ENCODE measurements at regions not wholly inside any gene's neighbourhood (a gene's known extent, or its start where the extent isn't known, plus 50 kb on each side); places are given as distances from the start of the nearest gene placed in this dataset.

GRCh38 chr6:2471472-2471871, 226.1 kb upstream of the GMDS start:
- ATAC-seq (no peak), DNase-seq (no peak)
- peaks cover 0 to 9% of the 10 kb centered on the region in 2 donors for H3K27me3 ChIP-seq
- intact Hi-C loops (cut with DNase I): no loop called here
- no peak overlapping the region for H3K4me3 ChIP-seq
- TF ChIP-seq CTCF (IDR thresholded peaks at IDR 0.05): no peak
- H3K9me3 ChIP-seq: no peaks in the 10 kb centered on the region
- no peaks in the 10 kb centered on the region for H3K36me3 ChIP-seq
- no peaks in the 10 kb centered on the region for H3K4me1 ChIP-seq
- H3K27ac ChIP-seq: no peak overlapping the region

- TF ChIP-seq CTCF (IDR thresholded peaks at IDR 0.05): no peak
- Histone ChIP-seq H3K9me3 (no peaks in the 10 kb centered on the region), H3K27me3 (peaks cover 0 to 11% of the 10 kb centered on the region in 2 donors), H3K36me3 (no peaks in the 10 kb centered on the region), H3K27ac (no peak overlapping the region), H3K4me1 (no peaks in the 10 kb centered on the region), H3K4me3 (no peak overlapping the region)
- DNase-seq: no peak
- ATAC-seq: no peak
- intact Hi-C loops (cut with DNase I): no loop called here
These were observed 224.0 kb upstream of the GMDS start for GRCh38 chr6:2469428-2469827.

- intact Hi-C loops (cut with DNase I): no loop called here
- Histone ChIP-seq H3K9me3 (no peaks in the 10 kb centered on the region), H3K4me3 (no peak overlapping the region), H3K36me3 (no peaks in the 10 kb centered on the region), H3K4me1 (no peaks in the 10 kb centered on the region), H3K27me3 (peaks cover 0 to 11% of the 10 kb centered on the region in 2 donors), H3K27ac (no peak overlapping the region)
- DNase-seq (no peak), ATAC-seq (no peak)
- no peak for TF ChIP-seq CTCF (IDR thresholded peaks at IDR 0.05)
These were observed 223.2 kb upstream of the GMDS start for GRCh38 chr6:2468601-2468955.

GRCh38 chr6:2467929-2468600, 222.7 kb upstream of the GMDS start:
- Histone ChIP-seq H3K4me3 (no peak overlapping the region), H3K9me3 (no peaks in the 10 kb centered on the region), H3K27me3 (peaks cover 0 to 11% of the 10 kb centered on the region in 2 donors), H3K36me3 (no peaks in the 10 kb centered on the region), H3K4me1 (no peaks in the 10 kb centered on the region), H3K27ac (no peak overlapping the region)
- no peak for DNase-seq
- no peak for TF ChIP-seq CTCF (IDR thresholded peaks at IDR 0.05)
- ATAC-seq: no peak
- intact Hi-C loops (cut with DNase I): no loop called here

GRCh38 chr6:2465336-2465735, 219.9 kb upstream of the GMDS start:
- no peak for TF ChIP-seq CTCF (IDR thresholded peaks at IDR 0.05)
- Histone ChIP-seq H3K9me3 (no peaks in the 10 kb centered on the region), H3K4me1 (no peaks in the 10 kb centered on the region), H3K36me3 (no peaks in the 10 kb centered on the region), H3K4me3 (no peak overlapping the region), H3K27me3 (peaks cover 0 to 11% of the 10 kb centered on the region in 2 donors), H3K27ac (no peak overlapping the region)
- intact Hi-C loops (cut with DNase I): no loop called here
- DNase-seq: no peak
- no peak for ATAC-seq

All from left lung (tissue), 4 donors.